CD1c-positive myeloid dendritic cell (primary cell): ENCODE measurements at regions not wholly inside any gene's neighbourhood (a gene's known extent, or its start where the extent isn't known, plus 50 kb on each side); places are given as distances from the start of the nearest gene placed in this dataset.
A peak's percentile ranks its signal among the peaks of the same experiment; 100 is the strongest.
"Not testable (repeated sequence)": the region's sequence is repeated elsewhere in the genome, so short reads cannot be mapped to it uniquely, and the experiment has no call there.

Source experiments
- DNase-seq: peaks from one replicate; pipeline ENCODE4 v3.0.0-alpha.2; 2016; ENCODE audit errors: extremely low spot score

DNA sequence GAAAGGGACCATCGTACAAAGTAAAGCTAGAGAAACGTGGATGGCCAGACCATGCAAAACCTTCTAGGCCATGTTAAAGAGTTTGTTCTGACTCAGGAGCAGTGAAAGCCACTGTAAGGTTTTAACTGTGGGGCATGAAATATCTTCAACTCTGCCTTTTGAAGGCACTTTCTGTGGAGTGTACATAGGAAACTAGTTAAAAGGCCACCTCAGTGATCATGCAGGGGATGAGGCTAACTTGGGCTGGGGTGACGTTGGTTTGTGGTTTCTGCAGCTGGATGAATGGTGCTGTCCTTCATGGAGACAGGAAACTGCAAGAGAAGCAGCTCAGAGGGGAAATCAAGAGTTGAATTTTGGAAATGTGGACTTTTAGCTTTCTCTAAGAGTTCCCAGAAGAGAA lies 190.7 kb downstream of the CDCA7 start:
- DNase-seq, result no peak

DNA sequence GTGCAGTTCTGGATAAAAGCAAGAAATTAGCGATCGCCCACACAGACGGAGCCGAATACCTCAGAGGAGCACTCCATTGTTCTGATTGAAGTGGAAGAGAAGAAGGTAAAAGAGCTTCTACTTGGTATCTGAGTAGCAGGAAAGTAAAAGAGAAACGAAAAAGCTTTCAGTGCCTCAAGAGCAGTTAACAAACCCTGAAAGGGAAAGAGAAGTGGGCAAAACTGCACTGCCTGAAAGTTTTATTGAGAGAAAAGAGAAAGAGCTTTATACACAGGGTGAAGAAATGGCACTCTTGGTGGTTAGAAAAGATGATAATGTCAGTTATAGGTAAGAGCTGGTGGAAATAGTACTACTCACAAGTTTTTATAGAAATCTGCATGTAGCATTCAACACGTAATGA lies 192.8 kb downstream of the CDCA7 start:
- DNase-seq, result no peak

GRCh38 chr2:173550143-173550542 lies 195.5 kb downstream of the CDCA7 start:
- no peak for DNase-seq

- no peak for DNase-seq
Measured at GRCh38 chr2:173552531-173552930, 197.9 kb downstream of the CDCA7 start.

- no peak for DNase-seq
Measured at GRCh38 chr2:173553593-173553992, 198.9 kb downstream of the CDCA7 start.

GRCh38 chr2:173555833-173556232 lies 201.2 kb downstream of the CDCA7 start:
- DNase-seq, result no peak

DNA sequence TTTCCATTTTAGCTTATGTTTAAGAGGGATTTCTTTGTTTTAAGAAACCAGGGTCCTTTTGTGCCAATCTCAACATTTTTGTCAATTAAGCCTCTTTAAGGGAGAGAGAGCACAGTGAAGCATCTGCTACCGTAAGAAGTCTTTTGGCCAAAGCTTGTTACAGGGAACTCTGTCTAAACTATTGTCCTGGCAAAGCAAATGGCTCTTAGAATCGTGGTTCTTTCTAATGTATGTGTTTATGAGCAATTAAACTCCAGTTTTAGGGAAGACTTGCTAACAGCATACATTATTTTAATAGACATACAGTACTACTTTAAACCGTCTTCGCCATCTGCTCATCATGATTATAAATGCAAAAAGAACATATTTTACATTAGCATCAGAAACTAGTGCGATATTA lies 202.1 kb downstream of the CDCA7 start:
- DNase-seq, result no peak

DNA sequence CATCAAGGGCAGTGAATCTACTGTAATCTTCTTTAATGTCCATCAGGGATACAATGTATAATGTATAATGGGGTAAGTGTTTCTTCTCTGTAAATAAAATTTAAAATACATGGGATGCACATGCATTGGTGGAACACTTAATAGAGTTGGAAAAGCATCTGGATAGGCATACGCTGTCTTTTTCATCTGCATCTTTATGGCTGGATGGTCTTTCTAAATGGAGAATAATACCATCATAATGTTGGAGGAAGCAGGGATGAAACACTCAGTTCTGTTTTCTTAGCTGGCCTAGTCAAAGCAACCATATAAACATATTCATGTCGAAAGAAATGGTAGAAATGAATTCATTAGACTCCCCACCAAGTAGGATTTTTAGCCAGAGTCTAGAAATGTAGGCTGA lies 202.8 kb downstream of the CDCA7 start:
- no peak for DNase-seq

- no peak for DNase-seq
Measured at GRCh38 chr2:173567493-173567892, 212.8 kb downstream of the CDCA7 start.

DNA sequence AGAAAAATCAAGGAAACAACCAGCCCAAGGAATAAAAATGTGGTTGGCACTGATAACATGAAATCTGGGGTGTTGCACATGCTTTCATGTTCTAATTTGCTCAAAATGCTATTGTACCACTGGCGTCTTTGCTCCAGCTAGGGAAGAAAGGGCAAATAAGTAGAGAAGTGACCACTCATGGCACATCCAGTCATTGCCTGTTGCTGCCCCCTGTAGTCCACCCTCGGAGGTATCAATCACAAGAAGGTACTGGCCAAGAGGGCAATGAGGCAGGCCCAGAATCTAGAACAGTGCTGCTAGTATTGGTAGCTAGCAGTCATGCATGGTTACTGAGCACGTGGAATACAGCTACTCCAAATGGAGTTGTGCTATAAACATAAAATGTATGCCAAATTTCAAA lies 213.4 kb downstream of the CDCA7 start:
- peak; percentile 15 for DNase-seq

- DNase-seq, result no peak
Measured at GRCh38 chr2:173571021-173571821, 216.5 kb downstream of the CDCA7 start.

- no peak for DNase-seq
Measured at GRCh38 chr2:173571887-173572680, 217.4 kb downstream of the CDCA7 start.

DNA sequence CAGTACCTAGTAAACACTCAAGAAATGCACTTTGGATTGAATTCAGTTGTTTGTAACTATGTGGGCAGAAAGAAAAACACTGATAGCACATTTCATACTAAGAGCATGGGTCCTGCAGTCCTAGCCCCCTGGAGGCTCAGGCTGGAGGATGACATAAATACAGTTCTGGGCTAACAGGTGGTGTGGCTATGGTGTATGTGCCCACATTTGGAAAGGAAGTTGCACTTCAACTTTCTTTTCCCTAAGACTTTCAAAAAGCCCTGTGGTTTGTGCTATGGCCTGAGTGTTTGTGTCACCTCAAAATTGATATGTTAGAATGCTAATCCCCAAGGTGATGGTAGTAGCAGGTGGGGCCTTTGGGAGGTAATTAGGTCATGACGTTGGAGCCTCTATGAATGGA lies 218.2 kb downstream of the CDCA7 start:
- DNase-seq, result no peak

DNA sequence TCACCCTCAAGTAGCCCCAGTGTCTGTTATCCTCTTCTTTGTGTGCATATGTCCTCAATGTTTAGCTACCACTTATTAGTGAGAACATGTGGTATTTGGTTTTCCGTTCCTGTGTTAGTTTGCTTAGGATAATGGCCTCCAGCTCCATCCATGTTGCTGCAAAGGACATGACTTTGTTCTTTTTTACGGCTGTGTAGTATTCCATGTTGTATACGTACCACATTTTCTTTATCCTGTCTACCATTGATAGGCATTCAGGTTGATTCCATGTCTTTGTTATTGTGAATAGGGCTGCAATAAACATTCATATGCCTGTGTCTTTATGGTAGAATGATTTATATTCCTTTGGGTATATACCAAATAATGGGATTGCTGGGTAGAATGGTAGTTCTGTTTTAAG lies 219.1 kb downstream of the CDCA7 start:
- DNase-seq, result not testable (repeated sequence)

DNA sequence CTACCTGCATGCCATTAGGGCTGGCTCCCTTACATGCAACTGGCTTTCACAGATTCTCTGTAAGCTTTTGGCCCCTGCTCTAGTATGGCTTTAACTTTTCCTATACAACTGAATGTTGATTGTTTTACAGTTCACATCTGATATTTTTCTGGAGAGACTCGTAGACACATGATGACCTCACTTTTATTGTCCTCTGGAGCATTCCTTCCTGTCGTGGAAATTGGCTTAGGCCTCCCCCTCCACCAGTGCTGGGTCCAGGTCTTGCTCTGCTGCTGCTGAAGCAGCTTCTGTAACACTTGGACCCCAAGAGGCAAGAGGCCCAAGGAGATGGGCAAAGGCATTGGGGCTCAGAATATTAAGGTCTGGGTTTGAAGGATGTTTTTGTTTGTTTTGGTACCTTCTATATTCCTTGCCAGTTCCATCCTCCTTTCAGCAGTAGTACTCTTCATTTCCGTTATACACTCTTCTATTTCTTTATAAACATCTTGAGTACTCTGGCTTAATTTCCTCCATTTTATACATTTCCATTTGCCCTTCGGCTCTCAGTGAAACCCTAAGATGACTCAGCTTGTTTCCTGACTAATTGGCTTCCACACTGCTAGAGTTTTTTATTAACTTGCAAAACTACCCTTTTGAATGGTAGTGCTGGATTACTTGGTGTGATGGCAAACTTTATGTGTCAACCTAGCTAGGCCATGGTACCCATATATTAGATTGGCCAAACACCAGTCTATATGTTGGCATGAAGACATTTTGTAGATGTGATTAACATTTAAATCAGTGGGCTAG lies 219.8 kb downstream of the CDCA7 start:
- DNase-seq, result no peak

DNA sequence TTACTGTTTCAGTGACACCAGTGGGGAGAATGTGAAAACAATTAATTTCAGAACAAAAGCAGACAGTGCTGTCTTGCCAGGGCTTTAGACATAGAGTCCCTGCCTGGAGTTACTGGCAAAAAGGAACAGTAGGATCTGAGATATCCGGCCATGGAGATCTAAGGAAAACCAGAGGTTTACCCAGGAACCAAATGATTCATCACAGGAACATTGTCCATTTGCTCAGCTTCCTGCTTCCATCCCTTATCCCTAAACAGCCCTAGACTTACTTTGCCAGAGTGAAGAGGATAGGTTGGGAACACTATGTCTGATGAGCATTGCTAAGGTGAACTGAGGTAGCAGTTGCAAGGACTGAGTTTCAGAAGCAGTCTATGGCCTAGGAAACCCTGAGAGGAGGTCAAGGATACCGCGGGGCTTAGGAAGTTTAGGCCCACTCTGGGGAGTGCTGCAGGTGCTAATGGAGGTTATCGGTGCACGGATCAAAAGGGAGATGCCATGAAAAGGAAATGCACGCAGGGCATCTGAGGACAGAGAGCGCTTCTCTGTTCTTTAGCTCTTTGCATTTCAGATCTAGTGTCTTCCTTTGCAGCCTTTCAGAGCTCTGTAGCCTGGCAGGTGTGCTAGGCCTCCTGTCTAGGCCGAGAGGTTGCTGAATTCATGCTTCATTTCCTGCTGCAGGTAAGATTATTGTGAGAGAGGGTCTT lies 223.9 kb downstream of the CDCA7 start:
- no peak for DNase-seq

DNA sequence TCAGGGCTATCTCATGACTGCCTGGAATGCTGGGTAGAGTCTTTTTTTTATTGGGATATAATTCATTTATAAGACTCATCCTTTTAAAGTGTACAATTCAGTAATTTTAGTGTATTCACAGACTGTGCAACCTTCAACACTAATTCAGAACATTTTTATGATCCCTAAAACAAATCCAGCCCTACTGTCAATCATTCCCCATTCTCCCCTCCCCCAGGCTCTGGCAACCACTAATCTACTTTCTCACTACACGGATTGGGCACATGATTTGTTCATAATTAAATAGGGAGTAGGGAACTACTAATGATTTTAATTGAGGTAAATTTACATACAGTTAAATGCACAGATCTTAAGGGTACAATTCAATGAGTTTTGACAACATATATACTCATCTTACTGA lies 225.7 kb downstream of the CDCA7 start:
- no peak for DNase-seq

GRCh38 chr2:173580956-173581355 lies 226.3 kb downstream of the CDCA7 start:
- DNase-seq, result no peak

GRCh38 chr2:173583196-173583595 lies 228.5 kb downstream of the CDCA7 start:
- no peak for DNase-seq

DNA sequence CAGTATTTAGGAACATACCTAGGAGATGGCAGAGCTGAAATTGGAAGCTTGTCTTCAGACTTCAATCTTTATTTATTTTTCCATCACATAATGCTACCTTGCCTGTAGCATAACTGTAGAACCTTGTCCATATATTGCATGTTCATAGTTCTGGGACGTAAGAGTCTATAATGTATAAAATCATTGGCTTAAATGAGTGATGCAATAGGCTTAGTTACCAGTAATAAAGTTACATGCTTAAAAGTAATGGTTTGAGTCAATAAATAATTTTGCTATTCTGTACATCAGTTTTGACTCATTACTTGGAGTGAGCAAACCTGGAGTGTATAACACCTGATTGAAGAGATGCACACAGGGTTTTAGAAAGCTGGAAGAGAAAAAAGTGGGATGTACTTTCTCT lies 229.3 kb downstream of the CDCA7 start:
- DNase-seq, result no peak

GRCh38 chr2:173584676-173585458 lies 230.2 kb downstream of the CDCA7 start:
- DNase-seq, result no peak
